A172 (cell line): ENCODE measurements at regions not wholly inside any gene's neighbourhood (a gene's known extent, or its start where the extent isn't known, plus 50 kb on each side); places are given as distances from the start of the nearest gene placed in this dataset.
A peak's percentile ranks its signal among the peaks of the same experiment; 100 is the strongest.
"Not testable (repeated sequence)": the region's sequence is repeated elsewhere in the genome, so short reads cannot be mapped to it uniquely, and the experiment has no call there.

ENCODE experiments used
- DNase-seq: peaks from one replicate; pipeline ENCODE4 v3.0.0-alpha.2; 2015; ENCODE audit warnings: low spot score

GRCh38 chr9:97179616-97180015 lies 127.8 kb upstream of the CCDC180 start:
- no peak for DNase-seq

- DNase-seq: no peak
These were observed 131.3 kb upstream of the CCDC180 start for GRCh38 chr9:97176206-97176605.

GRCh38 chr9:97168174-97168573 lies 129.2 kb upstream of the CTSV start:
- DNase-seq: not testable (repeated sequence)

- DNase-seq: not testable (repeated sequence)
These were observed 127.7 kb upstream of the CTSV start for GRCh38 chr9:97166496-97167138.

GRCh38 chr9:97160255-97160654 lies 121.3 kb upstream of the CTSV start:
- no peak for DNase-seq

- not testable (repeated sequence) for DNase-seq
These were observed 119.8 kb upstream of the CTSV start for GRCh38 chr9:97158722-97159121.

- not testable (repeated sequence) for DNase-seq
These were observed 116.5 kb upstream of the CTSV start for GRCh38 chr9:97155441-97155840.

- DNase-seq: no peak
These were observed 115.0 kb upstream of the CTSV start for GRCh38 chr9:97153967-97154366.

GRCh38 chr9:97153160-97153559 lies 114.2 kb upstream of the CTSV start:
- DNase-seq: not testable (repeated sequence)

- not testable (repeated sequence) for DNase-seq
These were observed 111.5 kb upstream of the CTSV start for GRCh38 chr9:97150471-97150870.

GRCh38 chr9:97148428-97148827 lies 109.5 kb upstream of the CTSV start:
- not testable (repeated sequence) for DNase-seq

GRCh38 chr9:97145680-97146079 lies 106.7 kb upstream of the CTSV start:
- DNase-seq: not testable (repeated sequence)

- no peak for DNase-seq
These were observed 101.6 kb upstream of the CTSV start for GRCh38 chr9:97140566-97140965.

- no peak for DNase-seq
These were observed 97.5 kb upstream of the CTSV start for GRCh38 chr9:97136421-97136820.

- not testable (repeated sequence) for DNase-seq
These were observed 95.0 kb upstream of the CTSV start for GRCh38 chr9:97133966-97134365.

- DNase-seq: no peak
These were observed 93.9 kb upstream of the CTSV start for GRCh38 chr9:97132865-97133264.

- not testable (repeated sequence) for DNase-seq
These were observed 91.9 kb upstream of the CTSV start for GRCh38 chr9:97130864-97131263.

GRCh38 chr9:97130387-97130786 lies 91.4 kb upstream of the CTSV start:
- not testable (repeated sequence) for DNase-seq

- DNase-seq: no peak
These were observed 90.0 kb upstream of the CTSV start for GRCh38 chr9:97128919-97129318.

GRCh38 chr9:97124256-97124655 lies 85.3 kb upstream of the CTSV start:
- DNase-seq: no peak

- no peak for DNase-seq
These were observed 71.8 kb upstream of the CTSV start for GRCh38 chr9:97110696-97111095.

- peak; percentile 59 for DNase-seq
These were observed 70.4 kb upstream of the CTSV start for GRCh38 chr9:97109194-97109811.

GRCh38 chr9:97105220-97105619 lies 66.3 kb upstream of the CTSV start:
- peak; percentile 64 for DNase-seq
